ENCODE measurements at regions not wholly inside any gene's neighbourhood (a gene's known extent, or its start where the extent isn't known, plus 50 kb on each side); places are given as distances from the start of the nearest gene placed in this dataset.

- TF ChIP-seq ZFP3 (CRISPR knock-in tag; IDR thresholded peaks at IDR 0.05), result no peak
- TF ChIP-seq RARB (CRISPR knock-in tag; IDR thresholded peaks at IDR 0.05), result no peak
- TF ChIP-seq SNAI2 (CRISPR knock-in tag; IDR thresholded peaks at IDR 0.05), result no peak
- no peak for TF ChIP-seq ZFP30 (CRISPR knock-in tag; IDR thresholded peaks at IDR 0.05)
- TF ChIP-seq PATZ1 (CRISPR knock-in tag; IDR thresholded peaks at IDR 0.05; ENCODE audit: borderline replicate concordance), result no peak
Measured at GRCh38 chr10:30118590-30118989, 59.2 kb upstream of the JCAD start.

All from SK-N-SH treated with all-trans-retinoic acid at 6 μM for 48 hours (cell line).